ENCODE measurements at regions not wholly inside any gene's neighbourhood (a gene's known extent, or its start where the extent isn't known, plus 50 kb on each side); places are given as distances from the start of the nearest gene placed in this dataset.

- no peak for TF ChIP-seq CTCF (IDR thresholded peaks at IDR 0.05)
- Histone ChIP-seq H3K4me3 (no peak overlapping the region), H3K9me3 (peaks cover 0 to 2% of the 10 kb centered on the region in 2 donors), H3K36me3 (no peaks in the 10 kb centered on the region), H3K27me3 (no peaks in the 10 kb centered on the region), H3K4me1 (no peaks in the 10 kb centered on the region), H3K27ac (no peak overlapping the region)
- no peak for ATAC-seq
- DNase-seq = no peak
- intact Hi-C loops (cut with DNase I) = no loop called here
These were observed 605.5 kb downstream of the SATB2 start for GRCh38 chr2:198852248-198852647.

GRCh38 chr2:198825534-198825933 lies 632.2 kb downstream of the SATB2 start:
- ATAC-seq (no peak), DNase-seq (no peak)
- intact Hi-C loops (cut with DNase I) = no loop called here
- Histone ChIP-seq H3K9me3 (peaks cover 0 to 5% of the 10 kb centered on the region in 2 donors), H3K4me3 (no peak overlapping the region), H3K27ac (no peak overlapping the region), H3K4me1 (no peaks in the 10 kb centered on the region), H3K36me3 (no peaks in the 10 kb centered on the region), H3K27me3 (no peaks in the 10 kb centered on the region)
- TF ChIP-seq CTCF (IDR thresholded peaks at IDR 0.05) = no peak

GRCh38 chr2:198817536-198817935 lies 640.2 kb downstream of the SATB2 start:
- intact Hi-C loops (cut with DNase I) = no loop called here
- no peaks in the 10 kb centered on the region for H3K36me3 ChIP-seq
- H3K27me3 ChIP-seq = no peaks in the 10 kb centered on the region
- no peak for DNase-seq
- no peak for ATAC-seq
- H3K9me3 ChIP-seq = no peaks in the 10 kb centered on the region
- no peak overlapping the region for H3K4me3 ChIP-seq
- H3K27ac ChIP-seq = no peak overlapping the region
- no peak for TF ChIP-seq CTCF (IDR thresholded peaks at IDR 0.05)
- no peaks in the 10 kb centered on the region for H3K4me1 ChIP-seq

- ATAC-seq (no peak), DNase-seq (no peak)
- H3K9me3 ChIP-seq = no peaks in the 10 kb centered on the region
- no peak overlapping the region for H3K27ac ChIP-seq
- TF ChIP-seq CTCF (IDR thresholded peaks at IDR 0.05) = no peak
- no peaks in the 10 kb centered on the region for H3K4me1 ChIP-seq
- H3K4me3 ChIP-seq = no peak overlapping the region
- H3K27me3 ChIP-seq = no peaks in the 10 kb centered on the region
- H3K36me3 ChIP-seq = no peaks in the 10 kb centered on the region
- intact Hi-C loops (cut with DNase I) = no loop called here
These were observed 642.1 kb downstream of the SATB2 start for GRCh38 chr2:198815626-198816025.

GRCh38 chr2:198811198-198811597 lies 646.5 kb downstream of the SATB2 start:
- no peak for TF ChIP-seq CTCF (IDR thresholded peaks at IDR 0.05)
- Histone ChIP-seq H3K36me3 (no peaks in the 10 kb centered on the region), H3K4me3 (no peak overlapping the region), H3K4me1 (no peaks in the 10 kb centered on the region), H3K9me3 (no peaks in the 10 kb centered on the region), H3K27ac (no peak overlapping the region), H3K27me3 (no peaks in the 10 kb centered on the region)
- no peak for ATAC-seq
- intact Hi-C loops (cut with DNase I) = no loop called here
- DNase-seq = no peak
